ENCODE measurements at regions not wholly inside any gene's neighbourhood (a gene's known extent, or its start where the extent isn't known, plus 50 kb on each side); places are given as distances from the start of the nearest gene placed in this dataset.

DNA sequence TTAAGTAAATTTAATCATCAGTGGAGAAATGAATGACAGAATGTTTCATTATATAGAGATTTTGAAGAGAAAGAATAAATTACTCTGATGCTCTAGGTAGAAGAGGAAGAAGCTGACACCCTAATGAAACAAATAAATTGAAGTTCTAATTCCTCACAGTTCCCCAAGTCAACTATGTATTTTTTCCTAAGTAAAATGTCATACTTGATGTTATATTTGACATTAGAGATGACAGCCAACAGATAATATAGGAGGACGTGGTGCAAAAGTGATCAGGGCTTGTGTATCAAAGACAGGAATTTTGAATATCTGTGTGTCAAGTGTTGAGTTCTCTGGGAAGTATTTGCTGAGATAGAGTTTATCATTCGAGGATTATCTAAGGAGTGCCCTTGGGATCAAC lies 81.2 kb upstream of the CADPS start:
- Histone ChIP-seq H3K9me3 (ENCODE audit: control insufficient read depth, insufficient read depth, low read length) (no peaks in the 10 kb centered on the region), H3K4me3 (ENCODE audit: low read depth, low read length) (no peak overlapping the region), H3K27ac (ENCODE audit: low read depth, low read length) (no peak overlapping the region), H3K27me3 (ENCODE audit: control insufficient read depth, insufficient read depth, low read length) (no peaks in the 10 kb centered on the region)
- ChIA-PET CTCF (no interaction called here), POLR2A (no interaction called here)
- DNase-seq (ENCODE audit: low read depth, low spot score) = no peak
- TF ChIP-seq, protein P1, sequence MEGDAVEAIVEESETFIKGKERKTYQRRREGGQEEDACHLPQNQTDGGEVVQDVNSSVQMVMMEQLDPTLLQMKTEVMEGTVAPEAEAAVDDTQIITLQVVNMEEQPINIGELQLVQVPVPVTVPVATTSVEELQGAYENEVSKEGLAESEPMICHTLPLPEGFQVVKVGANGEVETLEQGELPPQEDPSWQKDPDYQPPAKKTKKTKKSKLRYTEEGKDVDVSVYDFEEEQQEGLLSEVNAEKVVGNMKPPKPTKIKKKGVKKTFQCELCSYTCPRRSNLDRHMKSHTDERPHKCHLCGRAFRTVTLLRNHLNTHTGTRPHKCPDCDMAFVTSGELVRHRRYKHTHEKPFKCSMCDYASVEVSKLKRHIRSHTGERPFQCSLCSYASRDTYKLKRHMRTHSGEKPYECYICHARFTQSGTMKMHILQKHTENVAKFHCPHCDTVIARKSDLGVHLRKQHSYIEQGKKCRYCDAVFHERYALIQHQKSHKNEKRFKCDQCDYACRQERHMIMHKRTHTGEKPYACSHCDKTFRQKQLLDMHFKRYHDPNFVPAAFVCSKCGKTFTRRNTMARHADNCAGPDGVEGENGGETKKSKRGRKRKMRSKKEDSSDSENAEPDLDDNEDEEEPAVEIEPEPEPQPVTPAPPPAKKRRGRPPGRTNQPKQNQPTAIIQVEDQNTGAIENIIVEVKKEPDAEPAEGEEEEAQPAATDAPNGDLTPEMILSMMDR (IDR thresholded peaks at IDR 0.05; ENCODE audit: low read depth, low read length) = no peak

DNA sequence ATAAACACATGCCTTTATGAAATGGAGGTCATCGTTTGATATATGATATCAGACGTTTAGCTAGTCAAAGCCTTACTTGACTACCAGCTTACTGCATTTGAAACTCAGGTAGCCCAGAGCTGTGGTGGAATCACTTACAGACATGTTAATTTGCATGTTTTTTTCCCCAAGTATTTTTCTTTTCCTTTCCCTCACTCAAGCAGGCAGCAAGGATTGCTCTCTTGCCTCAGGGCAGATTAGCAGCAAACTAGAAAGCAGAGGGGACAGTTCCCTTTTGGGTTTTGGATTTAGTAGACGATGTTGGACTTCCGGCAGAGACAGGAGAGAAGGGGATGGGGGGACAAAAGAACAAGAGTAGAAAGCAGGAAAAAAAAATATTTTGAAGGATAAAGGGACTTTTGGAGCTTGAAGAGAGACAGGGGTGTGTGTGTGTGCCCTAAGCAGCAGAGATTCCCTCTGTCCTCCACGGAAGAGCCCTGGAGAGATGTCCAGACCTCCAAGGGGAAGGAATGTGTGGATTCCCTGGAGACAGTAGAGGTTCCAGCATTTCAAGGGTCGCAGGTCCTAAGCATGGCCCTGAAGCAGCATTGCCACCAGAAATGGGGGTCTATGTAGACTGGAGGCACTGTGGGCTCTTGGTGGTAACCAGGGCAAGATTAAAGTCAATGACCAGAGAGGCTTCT lies 86.8 kb upstream of the CADPS start:
- Histone ChIP-seq H3K4me3 (ENCODE audit: low read depth, low read length) (no peak overlapping the region), H3K27me3 (ENCODE audit: control insufficient read depth, insufficient read depth, low read length) (no peaks in the 10 kb centered on the region), H3K27ac (ENCODE audit: low read depth, low read length) (no peak overlapping the region), H3K9me3 (ENCODE audit: control insufficient read depth, insufficient read depth, low read length) (no peaks in the 10 kb centered on the region)
- DNase-seq (ENCODE audit: low read depth, low spot score) = no peak
- POLR2A ChIA-PET = no interaction called here
- TF ChIP-seq, protein P1 (IDR thresholded peaks at IDR 0.05; ENCODE audit: low read depth, low read length) = no peak
- CTCF ChIA-PET = no interaction called here

DNA sequence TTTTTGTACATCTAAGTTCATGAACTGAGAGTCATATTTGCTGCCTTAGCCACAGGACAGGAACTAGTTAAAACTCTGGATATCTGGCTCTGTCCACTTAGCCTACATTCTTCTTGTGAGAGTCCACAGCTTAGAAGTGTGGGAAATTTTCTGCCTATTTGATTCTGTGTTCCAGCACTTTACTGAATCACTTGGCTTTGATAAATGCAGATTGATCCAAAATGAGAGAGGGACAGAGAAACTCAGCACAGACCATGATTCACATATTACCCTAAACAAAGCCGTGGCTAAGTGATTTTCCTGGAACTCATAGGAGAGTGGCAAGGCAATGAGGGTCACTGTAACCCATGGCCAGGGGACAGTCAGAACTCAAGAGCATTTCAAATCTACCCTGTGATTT lies 87.5 kb upstream of the CADPS start:
- CTCF ChIA-PET = no interaction called here

DNA sequence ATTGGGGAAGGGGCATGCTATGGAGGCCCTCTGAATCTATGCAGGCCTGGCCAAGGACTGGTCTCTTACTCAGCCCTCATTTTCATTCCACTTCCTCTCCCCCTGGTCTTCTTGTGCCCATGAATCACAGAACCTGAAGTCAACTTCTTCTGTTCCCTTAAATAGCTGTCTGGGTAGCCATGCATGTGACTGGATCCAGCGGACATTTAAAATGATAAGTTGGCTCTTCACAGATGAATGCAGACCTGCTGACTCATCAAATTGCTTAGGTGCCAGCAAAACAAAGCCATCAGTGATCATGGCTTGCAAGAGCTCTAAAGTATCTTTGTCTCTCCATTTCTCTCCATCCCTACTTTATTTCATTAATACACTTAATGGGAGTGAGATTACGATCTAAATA lies 90.1 kb upstream of the CADPS start:
- no peak for DNase-seq (ENCODE audit: low read depth, low spot score)
- TF ChIP-seq, protein P1 (IDR thresholded peaks at IDR 0.05; ENCODE audit: low read depth, low read length) = no peak
- CTCF ChIA-PET = no interaction called here

More for the DNA sequence above, 87.5 kb upstream of the CADPS start:
- no peak overlapping the region for H3K4me3 ChIP-seq (ENCODE audit: low read depth, low read length)
- TF ChIP-seq, protein P1 (IDR thresholded peaks at IDR 0.05; ENCODE audit: low read depth, low read length) = no peak
- no peaks in the 10 kb centered on the region for H3K9me3 ChIP-seq (ENCODE audit: control insufficient read depth, insufficient read depth, low read length)
- POLR2A ChIA-PET = no interaction called here
- no peak for DNase-seq (ENCODE audit: low read depth, low spot score)
- H3K27me3 ChIP-seq (ENCODE audit: control insufficient read depth, insufficient read depth, low read length) = no peaks in the 10 kb centered on the region
- no peak overlapping the region for H3K27ac ChIP-seq (ENCODE audit: low read depth, low read length)

DNA sequence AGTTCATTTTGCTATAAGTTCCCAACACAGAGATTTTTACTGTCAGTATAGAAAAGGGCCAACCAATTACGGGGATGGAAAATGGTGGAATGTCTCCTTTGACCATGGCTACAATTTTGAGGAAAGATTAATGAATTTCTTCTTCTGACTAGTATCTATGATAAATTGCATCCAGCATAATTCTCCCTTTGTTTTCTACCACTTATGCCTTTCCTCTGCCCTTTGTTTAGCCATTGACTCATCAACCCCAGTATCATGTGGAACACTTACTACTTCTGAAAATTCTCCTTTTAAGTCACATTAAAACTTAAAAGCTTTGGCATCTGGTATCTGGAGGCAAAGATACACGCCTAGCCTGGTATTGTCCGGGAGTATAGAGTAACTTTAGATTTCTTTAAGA lies 92.9 kb upstream of the CADPS start:
- Histone ChIP-seq H3K9me3 (ENCODE audit: control insufficient read depth, insufficient read depth, low read length) (no peaks in the 10 kb centered on the region), H3K27ac (ENCODE audit: low read depth, low read length) (no peak overlapping the region), H3K27me3 (ENCODE audit: control insufficient read depth, insufficient read depth, low read length) (no peaks in the 10 kb centered on the region), H3K4me3 (ENCODE audit: low read depth, low read length) (no peak overlapping the region)
- ChIA-PET CTCF (no interaction called here), POLR2A (no interaction called here)
- no peak for DNase-seq (ENCODE audit: low read depth, low spot score)
- TF ChIP-seq, protein P1 (IDR thresholded peaks at IDR 0.05; ENCODE audit: low read depth, low read length) = no peak

More for the DNA sequence above, 90.1 kb upstream of the CADPS start:
- no peaks in the 10 kb centered on the region for H3K27me3 ChIP-seq (ENCODE audit: control insufficient read depth, insufficient read depth, low read length)
- no peaks in the 10 kb centered on the region for H3K9me3 ChIP-seq (ENCODE audit: control insufficient read depth, insufficient read depth, low read length)
- POLR2A ChIA-PET = no interaction called here
- H3K4me3 ChIP-seq (ENCODE audit: low read depth, low read length) = no peak overlapping the region
- no peak overlapping the region for H3K27ac ChIP-seq (ENCODE audit: low read depth, low read length)

Measured in AG04450 (cell line).